Loucy (cell line): ENCODE measurements at regions not wholly inside any gene's neighbourhood (a gene's known extent, or its start where the extent isn't known, plus 50 kb on each side); places are given as distances from the start of the nearest gene placed in this dataset.

Experiments
- EZH2phosphoT487 ChIP-seq: fragments of 200-600 bp; IDR thresholded peaks from 2 replicates; pipeline ENCODE4 v1.6.1; 2018; ENCODE audit warnings: antibody characterized with exemption, mild to moderate bottlenecking, moderate library complexity, borderline replicate concordance
- TF ChIP-seq, protein P1 (sequence below): fragments of 200-600 bp; sonication (generic); conservative IDR thresholded peaks from 2 replicates; pipeline ENCODE4 v1.5.1; 2014; ENCODE audit warnings: mild to moderate bottlenecking, antibody characterized with exemption, low read length

DNA sequence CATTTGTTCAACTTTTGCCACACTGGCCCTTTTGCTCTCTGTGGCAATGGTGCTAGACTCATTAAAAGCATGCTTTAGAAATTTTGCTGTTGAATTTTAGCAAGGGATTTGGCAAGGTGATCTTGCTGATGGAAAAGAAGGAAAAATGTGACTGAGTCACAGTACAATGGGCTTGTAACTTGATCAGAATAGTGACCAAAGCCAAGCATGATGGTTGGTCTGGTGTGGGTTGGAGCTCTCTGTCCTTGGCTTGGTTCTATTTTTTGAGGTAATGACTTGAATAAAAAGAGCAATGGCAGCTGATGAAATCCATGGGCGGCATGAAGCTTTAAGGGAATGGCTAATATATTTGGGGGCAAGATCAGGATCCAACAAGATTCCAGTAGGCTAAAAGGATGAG lies 114.4 kb upstream of the ZNF366 start:
- TF ChIP-seq, protein P1, sequence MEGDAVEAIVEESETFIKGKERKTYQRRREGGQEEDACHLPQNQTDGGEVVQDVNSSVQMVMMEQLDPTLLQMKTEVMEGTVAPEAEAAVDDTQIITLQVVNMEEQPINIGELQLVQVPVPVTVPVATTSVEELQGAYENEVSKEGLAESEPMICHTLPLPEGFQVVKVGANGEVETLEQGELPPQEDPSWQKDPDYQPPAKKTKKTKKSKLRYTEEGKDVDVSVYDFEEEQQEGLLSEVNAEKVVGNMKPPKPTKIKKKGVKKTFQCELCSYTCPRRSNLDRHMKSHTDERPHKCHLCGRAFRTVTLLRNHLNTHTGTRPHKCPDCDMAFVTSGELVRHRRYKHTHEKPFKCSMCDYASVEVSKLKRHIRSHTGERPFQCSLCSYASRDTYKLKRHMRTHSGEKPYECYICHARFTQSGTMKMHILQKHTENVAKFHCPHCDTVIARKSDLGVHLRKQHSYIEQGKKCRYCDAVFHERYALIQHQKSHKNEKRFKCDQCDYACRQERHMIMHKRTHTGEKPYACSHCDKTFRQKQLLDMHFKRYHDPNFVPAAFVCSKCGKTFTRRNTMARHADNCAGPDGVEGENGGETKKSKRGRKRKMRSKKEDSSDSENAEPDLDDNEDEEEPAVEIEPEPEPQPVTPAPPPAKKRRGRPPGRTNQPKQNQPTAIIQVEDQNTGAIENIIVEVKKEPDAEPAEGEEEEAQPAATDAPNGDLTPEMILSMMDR, result no peak
- TF ChIP-seq EZH2phosphoT487, result no peak
